NCI-H1105 treated with DMSO at 0.1 percent for 48 hours (cell line): ENCODE measurements at regions not wholly inside any gene's neighbourhood (a gene's known extent, or its start where the extent isn't known, plus 50 kb on each side); places are given as distances from the start of the nearest gene placed in this dataset.
"Not testable (repeated sequence)": the region's sequence is repeated elsewhere in the genome, so short reads cannot be mapped to it uniquely, and the experiment has no call there.

ENCODE experiments used
- DNase-seq: peaks from one replicate; lab custom pipeline; 2025; lab: John Stamatoyannopoulos, UW

- no peak for DNase-seq
Observed at GRCh38 chr2:156779416-156780120, 343.4 kb downstream of the GPD2 start.

GRCh38 chr2:156781677-156782076 is 345.5 kb downstream of the GPD2 start:
- DNase-seq = not testable (repeated sequence)

DNA sequence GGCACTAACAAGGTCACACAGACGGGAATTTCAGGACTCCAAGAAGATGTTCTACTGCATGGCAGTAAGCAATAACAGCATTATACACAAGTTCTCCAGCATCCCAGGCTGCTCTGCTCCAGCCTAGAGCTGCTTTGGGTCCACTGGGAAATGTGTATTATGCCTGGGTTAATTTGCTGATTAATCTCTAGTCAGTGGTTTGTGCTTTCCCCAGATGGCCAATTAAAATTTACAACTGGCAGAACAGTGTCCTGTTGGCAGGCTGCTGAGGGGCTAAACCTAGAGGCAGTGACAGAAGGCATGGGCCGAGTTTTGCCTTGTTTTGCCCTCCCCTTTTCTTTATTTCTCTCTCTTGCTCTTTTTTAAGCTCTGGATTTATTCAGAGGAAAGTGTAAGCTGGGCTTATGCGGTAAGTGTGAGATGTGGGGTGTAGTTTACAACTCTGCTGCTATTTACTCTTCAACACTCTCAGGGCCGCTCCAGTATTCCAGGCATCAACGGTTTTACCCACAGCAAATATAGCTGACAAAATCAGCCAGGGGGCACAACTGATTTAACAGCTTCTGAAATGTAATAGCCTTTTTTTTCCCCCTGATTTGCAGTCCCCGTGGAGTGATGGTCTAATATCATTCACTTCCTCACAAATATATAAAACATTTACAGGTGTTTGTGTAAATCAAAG is 348.0 kb downstream of the GPD2 start:
- DNase-seq = no peak

DNA sequence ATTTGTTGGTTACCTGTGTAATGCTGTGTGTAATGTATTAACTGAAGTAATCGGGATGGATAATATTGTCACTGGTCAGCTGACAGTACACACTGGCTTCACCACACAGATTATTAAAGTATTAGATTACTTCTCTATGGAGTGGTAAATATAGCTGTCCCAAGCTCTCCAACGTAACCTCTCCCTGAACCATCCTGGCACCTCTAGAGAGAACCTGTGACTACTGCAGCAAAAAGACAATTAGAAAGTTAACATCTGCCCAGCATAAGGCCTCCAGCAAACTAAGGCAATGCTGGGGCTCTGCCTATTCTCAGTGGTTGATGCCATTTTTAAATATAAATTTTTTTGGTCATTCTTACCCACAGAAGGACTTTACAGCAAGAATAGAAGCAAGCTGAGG is 351.3 kb downstream of the GPD2 start:
- no peak for DNase-seq

DNA sequence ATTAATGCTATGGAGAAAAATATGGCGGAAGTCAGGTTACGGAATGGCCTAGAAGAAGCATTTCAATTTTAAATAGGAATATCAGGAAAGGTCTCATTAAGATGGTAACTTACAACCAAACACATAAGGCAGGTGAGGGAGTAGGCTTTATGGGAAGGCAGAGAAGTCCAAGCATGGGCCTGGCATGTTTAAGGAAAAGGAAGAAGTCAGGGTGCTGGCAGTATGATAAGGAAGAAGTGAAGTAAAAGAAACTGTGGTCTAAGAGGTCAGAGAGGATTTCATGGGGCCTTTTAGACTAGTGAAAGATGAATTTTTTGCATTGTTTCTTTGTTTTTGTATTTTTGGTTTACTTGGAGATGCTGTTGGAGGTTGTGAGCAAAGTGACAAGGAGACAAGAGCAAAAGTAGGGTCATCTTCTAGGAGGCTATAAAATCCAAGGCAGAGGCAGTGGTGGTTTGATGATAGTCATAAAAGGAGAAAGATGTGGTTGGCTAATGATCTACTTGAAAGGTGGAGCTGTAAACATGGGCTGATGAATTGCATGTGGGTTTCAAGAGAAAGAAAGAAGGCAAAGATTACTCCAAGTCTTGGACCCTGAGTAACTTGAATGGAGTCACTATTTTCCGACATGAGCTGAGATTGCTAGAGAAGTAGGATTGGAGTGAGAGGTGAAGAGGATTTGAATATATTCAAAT is 354.3 kb downstream of the GPD2 start:
- DNase-seq = no peak

GRCh38 chr2:156792242-156792840 is 356.2 kb downstream of the GPD2 start:
- no peak for DNase-seq

DNA sequence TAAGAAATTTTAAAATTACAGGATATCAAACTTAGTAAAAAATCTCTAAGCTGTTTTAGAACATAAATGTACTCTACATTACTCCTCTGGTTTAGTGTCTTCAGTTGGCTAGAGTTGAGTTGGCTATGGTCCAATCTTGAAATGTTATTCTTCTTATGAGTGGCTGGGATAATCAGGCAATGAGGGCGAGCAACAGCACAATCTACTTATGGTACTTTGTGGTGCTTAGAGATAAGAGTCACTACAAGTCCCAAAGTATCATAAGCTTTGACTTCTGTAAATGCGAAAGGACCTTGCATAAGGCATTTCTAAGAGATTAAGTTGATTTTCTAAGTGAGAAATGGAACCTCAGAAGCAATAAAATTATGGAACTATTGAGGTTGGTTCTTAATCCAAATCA is 361.7 kb downstream of the GPD2 start:
- DNase-seq = peak; percentile 45

DNA sequence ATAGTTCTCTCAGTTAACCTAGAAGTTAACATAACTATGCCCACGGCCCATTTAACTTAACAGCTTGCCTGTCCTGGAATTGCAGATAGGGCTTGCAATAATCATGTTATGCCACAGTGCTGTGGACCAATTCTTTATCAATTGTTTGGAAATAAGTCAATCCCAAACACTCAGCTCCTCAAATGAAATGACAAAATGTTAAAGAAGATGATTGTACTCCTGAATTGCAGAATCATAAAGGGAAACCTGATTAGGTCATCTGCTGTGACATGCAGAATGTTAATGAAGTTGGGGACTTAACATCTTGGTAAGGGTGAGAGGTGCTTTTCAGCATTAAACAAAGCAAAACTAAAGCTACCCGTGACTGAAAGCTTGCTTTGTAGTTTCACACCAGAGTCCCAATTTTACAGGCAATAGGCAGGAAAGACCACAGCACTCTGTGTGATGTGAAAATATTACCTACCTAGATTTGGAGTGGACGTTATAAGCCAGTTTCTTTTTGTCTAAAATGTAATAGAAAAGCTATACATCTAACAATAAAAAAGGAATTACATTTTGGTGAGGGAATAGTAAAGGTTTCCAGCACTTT is 364.0 kb downstream of the GPD2 start:
- no peak for DNase-seq

- DNase-seq = no peak
Observed at GRCh38 chr2:156800781-156801361, 364.7 kb downstream of the GPD2 start.

- DNase-seq = peak; percentile 64
Observed at GRCh38 chr2:156803243-156803642, 367.1 kb downstream of the GPD2 start.

- DNase-seq = no peak
Observed at GRCh38 chr2:156803967-156804366, 367.8 kb downstream of the GPD2 start.

DNA sequence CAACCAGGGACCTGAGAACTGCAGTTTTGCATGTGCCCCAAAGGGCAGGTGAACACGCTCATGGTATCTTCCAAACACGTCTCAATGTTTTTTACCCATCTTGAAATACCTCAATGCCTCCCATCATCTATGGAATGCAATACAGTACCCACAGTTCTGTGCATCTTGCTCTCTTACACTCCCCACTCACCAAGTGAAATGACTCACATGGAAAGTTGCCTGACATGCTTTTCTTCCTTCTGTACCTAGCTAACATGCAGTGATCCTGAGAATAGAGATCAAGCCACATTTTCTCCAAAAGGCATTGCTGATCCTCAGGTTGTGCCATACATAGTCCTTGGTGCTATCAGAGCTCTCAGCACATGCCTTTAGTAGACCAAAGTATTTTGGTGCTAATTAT is 373.9 kb downstream of the GPD2 start:
- DNase-seq = no peak

DNA sequence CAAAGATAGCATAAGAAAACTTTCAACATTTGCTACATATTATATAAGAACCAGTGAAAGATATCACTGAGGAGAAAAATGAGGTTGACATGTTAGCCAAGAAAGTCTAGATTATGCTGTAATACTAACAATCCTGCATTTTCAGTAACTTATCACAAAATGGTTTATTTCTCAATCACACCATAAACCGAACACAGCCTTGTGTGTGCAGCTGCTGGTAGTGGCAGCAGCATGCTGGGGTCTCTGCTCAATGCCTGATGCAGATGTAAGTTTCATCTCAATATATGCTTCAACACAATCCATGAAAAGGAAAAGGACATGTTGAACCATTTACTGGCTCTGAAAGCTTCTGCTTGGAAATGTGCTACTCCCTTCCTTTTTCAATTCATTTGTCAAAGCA is 376.3 kb downstream of the GPD2 start:
- no peak for DNase-seq

- no peak for DNase-seq
Observed at GRCh38 chr2:156817430-156817829, 381.3 kb downstream of the GPD2 start.

GRCh38 chr2:156818221-156818620 is 382.0 kb downstream of the GPD2 start:
- no peak for DNase-seq

DNA sequence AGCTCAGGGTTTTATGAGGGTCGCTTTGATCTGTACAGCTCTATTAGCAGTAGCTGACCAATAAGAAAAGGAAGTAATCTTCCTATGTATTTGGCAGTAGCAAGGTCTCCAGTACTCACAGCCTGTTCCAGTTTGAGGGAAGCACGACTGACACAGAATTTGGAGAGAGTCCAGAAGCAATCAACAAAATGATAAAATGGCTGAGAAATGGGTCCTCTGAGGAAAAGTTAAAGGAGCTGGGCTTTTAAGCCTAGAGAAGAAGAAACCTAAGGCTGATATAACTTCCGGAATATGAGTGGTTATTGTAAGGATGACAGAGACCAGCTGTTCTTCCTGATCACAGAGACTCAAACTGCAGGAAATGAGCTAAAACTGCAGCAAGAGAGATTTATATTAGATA is 382.8 kb downstream of the GPD2 start:
- no peak for DNase-seq

GRCh38 chr2:156826341-156826933 is 390.3 kb downstream of the GPD2 start:
- DNase-seq = no peak

DNA sequence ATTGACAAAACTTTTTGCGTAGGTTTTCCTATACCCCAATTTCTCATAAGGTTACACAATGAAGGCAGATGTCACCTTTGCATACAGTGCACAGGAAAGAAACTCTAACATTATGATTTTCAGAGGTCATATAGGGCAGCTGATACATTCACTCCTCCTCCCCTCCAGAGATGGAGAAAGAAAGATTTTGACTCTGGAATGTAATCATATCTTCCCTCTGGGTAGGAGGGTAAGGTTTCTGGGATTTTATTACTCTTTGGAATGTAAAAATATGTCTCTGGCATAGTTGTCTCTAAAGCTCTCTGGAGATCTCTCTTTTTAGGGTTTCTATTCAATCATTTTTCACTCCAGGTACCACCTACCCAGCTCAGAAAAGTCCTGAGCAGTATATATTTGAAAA is 398.3 kb downstream of the GPD2 start:
- no peak for DNase-seq

GRCh38 chr2:156837635-156838370 is 401.6 kb downstream of the GPD2 start:
- no peak for DNase-seq

GRCh38 chr2:156841321-156841720 is 405.1 kb downstream of the GPD2 start:
- no peak for DNase-seq
